Neuronal stem cell (in vitro differentiated cells): ENCODE measurements at regions not wholly inside any gene's neighbourhood (a gene's known extent, or its start where the extent isn't known, plus 50 kb on each side); places are given as distances from the start of the nearest gene placed in this dataset.

Source experiments
- DNase-seq: peaks from one replicate; pipeline ENCODE4 v3.0.0-alpha.2; 2013; ENCODE audit warnings: low spot score
- H2AFZ ChIP-seq: one replicate; pipeline ENCODE4 v1.6.1; 2013; ENCODE audit warnings: mild to moderate bottlenecking, low read length, inconsistent platforms
- H2AK5ac ChIP-seq: 2 replicates; pipeline ENCODE4 v1.6.1; 2013; ENCODE audit warnings: low read depth, mild to moderate bottlenecking, inconsistent platforms, low read length, moderate library complexity, mixed read lengths
- H2BK120ac ChIP-seq: 2 replicates; pipeline ENCODE4 v1.6.1; 2013; ENCODE audit warnings: low read depth, mild to moderate bottlenecking, inconsistent platforms, low read length, moderate library complexity, mixed read lengths
- H2BK12ac ChIP-seq: one replicate; pipeline ENCODE4 v1.6.1; 2013; ENCODE audit warnings: low read length, inconsistent platforms
- H2BK15ac ChIP-seq: 2 replicates; pipeline ENCODE4 v1.6.1; 2013; ENCODE audit warnings: mild to moderate bottlenecking, low read length, inconsistent platforms, mixed read lengths
- H2BK5ac ChIP-seq: one replicate; pipeline ENCODE4 v1.6.1; 2013; ENCODE audit warnings: inconsistent platforms, mild to moderate bottlenecking, low read length, moderate library complexity
- H3K14ac ChIP-seq: one replicate; pipeline ENCODE4 v1.6.1; 2013; ENCODE audit warnings: low read length, inconsistent platforms
- H3K18ac ChIP-seq: 2 replicates; pipeline ENCODE4 v1.6.1; 2013; ENCODE audit warnings: low read length, inconsistent platforms
- H3K23ac ChIP-seq: 2 replicates; pipeline ENCODE4 v1.6.1; 2013; ENCODE audit warnings: low read depth, mild to moderate bottlenecking, mixed read lengths, low read length, inconsistent platforms; ENCODE audit not compliant: poor library complexity
- H3K27ac ChIP-seq: replicated peaks from 3 replicates; pipeline ENCODE4 v1.5.1; 2013; ENCODE audit warnings: low read length, inconsistent platforms
- H3K27me3 ChIP-seq, 3 experiments: 2 replicates each; pipeline ENCODE4 v1.6.1; 2013; ENCODE audit warnings: low read length in 3 of 3, mild to moderate bottlenecking in 2 of 3, inconsistent platforms in 1 of 3, low read depth in 1 of 3, mixed read lengths in 1 of 3, moderate library complexity in 1 of 3; ENCODE audit not compliant: control insufficient read depth in 3 of 3, insufficient read depth in 3 of 3
- H3K36me3 ChIP-seq, 2 donors: replicated peaks in 1 of 2; 2 replicates each; pipeline ENCODE4 v1.6.1; 2013; ENCODE audit warnings: low read length in 2 of 2; ENCODE audit not compliant: control insufficient read depth in 2 of 2, insufficient read depth in 2 of 2
- H3K4ac ChIP-seq: 2 replicates; pipeline ENCODE4 v1.6.1; 2013; ENCODE audit warnings: inconsistent platforms, mild to moderate bottlenecking, low read length, moderate library complexity
- H3K4me1 ChIP-seq, 2 donors: 1 replicate in 1 of 2; 2 replicates in 1 of 2; pipeline ENCODE4 v1.6.1; 2013; ENCODE audit warnings: low read length in 2 of 2, low read depth in 1 of 2; ENCODE audit not compliant: control insufficient read depth in 2 of 2, insufficient read depth in 1 of 2
- H3K4me2 ChIP-seq: one replicate; pipeline ENCODE4 v1.6.1; 2013; ENCODE audit warnings: mild to moderate bottlenecking, low read length, inconsistent platforms; ENCODE audit not compliant: insufficient read depth, poor library complexity, severe bottlenecking
- H3K4me3 ChIP-seq, 2 donors: 2 replicates each; pipeline ENCODE4 v1.5.1; 2013; ENCODE audit warnings: low read length in 2 of 2, mild to moderate bottlenecking in 2 of 2, inconsistent platforms in 1 of 2, moderate library complexity in 1 of 2
- H3K79me1 ChIP-seq: one replicate; pipeline ENCODE4 v1.6.1; 2013; ENCODE audit warnings: low read depth, mild to moderate bottlenecking, inconsistent platforms, low read length, moderate library complexity
- H3K9ac ChIP-seq: one replicate; pipeline ENCODE4 v1.6.1; 2013; ENCODE audit warnings: mild to moderate bottlenecking, low read depth, low read length, inconsistent platforms; ENCODE audit not compliant: poor library complexity
- H3K9me3 ChIP-seq, 2 donors: replicated peaks in 1 of 2; 2 replicates each; pipeline versions ENCODE3 to v1.6.1; 2013; ENCODE audit warnings: low read length in 2 of 2, mild to moderate bottlenecking in 2 of 2, inconsistent platforms in 1 of 2, low read depth in 1 of 2, mixed read lengths in 1 of 2, moderate library complexity in 1 of 2; ENCODE audit not compliant: control insufficient read depth in 2 of 2, insufficient read depth in 1 of 2
- H4K8ac ChIP-seq: one replicate; pipeline ENCODE4 v1.6.1; 2013; ENCODE audit warnings: low read depth, mild to moderate bottlenecking, inconsistent platforms, low read length, moderate library complexity
- H4K91ac ChIP-seq: one replicate; pipeline ENCODE4 v1.6.1; 2013; ENCODE audit warnings: low read length, low read depth, mild to moderate bottlenecking, inconsistent platforms; ENCODE audit not compliant: poor library complexity
- WGBS, 2 donors: extraction: QIAGEN DNeasy Blood & Tissue Kit; methylation state at CpG; one replicate each; pipeline ENCODE4 v1.1.7; 2013; ENCODE audit warnings: missing lambda C conversion rate in 2 of 2, mixed read lengths in 1 of 2; ENCODE audit not compliant: insufficient read length in 2 of 2, insufficient replicate concordance in 1 of 2; ENCODE audit errors: extremely low coverage in 2 of 2; 5-methylcytosine and 5-hydroxymethylcytosine counted together

DNA sequence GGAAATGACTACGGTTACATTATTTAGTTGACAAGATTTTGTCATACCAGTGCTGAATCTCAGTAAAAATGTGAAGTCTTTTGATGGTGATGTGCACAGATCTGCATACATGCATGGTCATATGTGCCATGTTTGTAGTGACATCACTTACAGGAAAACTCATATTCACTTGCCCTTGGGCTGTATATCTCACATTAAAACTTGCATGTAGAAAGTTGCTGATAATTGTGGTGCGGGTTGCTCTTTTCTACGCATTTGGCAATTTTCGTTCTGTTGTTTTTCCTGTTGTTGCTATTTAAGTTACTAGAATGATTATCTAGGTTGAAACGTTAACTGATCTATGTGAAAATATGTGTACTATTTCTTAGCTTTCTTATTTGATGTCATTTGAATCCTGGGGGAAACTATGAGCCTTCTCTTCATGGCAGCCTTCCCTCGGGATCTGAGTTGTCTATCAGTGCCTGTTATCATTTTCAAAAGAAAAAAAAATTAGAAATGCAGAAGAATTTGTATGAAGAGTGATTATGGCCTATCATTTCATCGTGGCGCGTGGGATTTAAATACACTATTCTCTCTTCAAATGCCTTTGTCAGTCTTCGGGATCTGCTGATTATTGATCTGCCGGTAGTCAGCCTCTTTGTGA lies 296.6 kb downstream of the TMX3 start:
- no peak overlapping the region for H2BK5ac ChIP-seq
- H4K8ac ChIP-seq = no peak overlapping the region
- H3K4ac ChIP-seq = no peak overlapping the region
- peak overlapping the region; percentile 54 for H2AFZ ChIP-seq
- H3K18ac ChIP-seq = no peak overlapping the region
- H3K27me3 ChIP-seq = no peaks in the 10 kb centered on the region
- no CpG with 5 or more reads among the region's 11 CpGs for WGBS, 2 donors
- H3K14ac ChIP-seq = no peak overlapping the region
- no peak overlapping the region for H4K91ac ChIP-seq
- H3K9ac ChIP-seq = no peak overlapping the region
- no peak overlapping the region for H2AK5ac ChIP-seq
- no peak for DNase-seq
- H3K27ac ChIP-seq = no peak overlapping the region
- H3K4me2 ChIP-seq = no peak overlapping the region
- H2BK15ac ChIP-seq = no peak overlapping the region
- no peak overlapping the region for H3K4me3 ChIP-seq
- no peaks in the 10 kb centered on the region for H3K36me3 ChIP-seq
- no peak overlapping the region for H3K23ac ChIP-seq
- peaks cover 6 to 7% of the 10 kb centered on the region in 2 donors for H3K4me1 ChIP-seq
- no peaks in the 10 kb centered on the region for H3K79me1 ChIP-seq
- H3K9me3 ChIP-seq = no peaks in the 10 kb centered on the region
- H2BK12ac ChIP-seq = no peak overlapping the region
- no peak overlapping the region for H2BK120ac ChIP-seq

GRCh38 chr18:68417826-68418225 lies 297.1 kb downstream of the TMX3 start:
- Histone ChIP-seq H2AK5ac (no peak overlapping the region), H3K14ac (no peak overlapping the region), H3K27me3 (no peaks in the 10 kb centered on the region), H3K9me3 (no peaks in the 10 kb centered on the region), H2BK5ac (no peak overlapping the region), H3K18ac (no peak overlapping the region), H3K79me1 (no peaks in the 10 kb centered on the region), H3K23ac (no peak overlapping the region), H3K9ac (no peak overlapping the region), H2BK15ac (no peak overlapping the region), H3K4me1 (peaks cover 6 to 7% of the 10 kb centered on the region in 2 donors), H2BK120ac (no peak overlapping the region), H3K4ac (no peak overlapping the region), H2AFZ (peak overlapping the region; percentile 54), H4K8ac (no peak overlapping the region), H4K91ac (no peak overlapping the region), H3K4me2 (no peak overlapping the region), H3K27ac (no peak overlapping the region), H3K36me3 (no peaks in the 10 kb centered on the region), H2BK12ac (no peak overlapping the region), H3K4me3 (no peak overlapping the region)
- DNase-seq = no peak
- WGBS, 2 donors = no CpG with 5 or more reads among the region's 3 CpGs

DNA sequence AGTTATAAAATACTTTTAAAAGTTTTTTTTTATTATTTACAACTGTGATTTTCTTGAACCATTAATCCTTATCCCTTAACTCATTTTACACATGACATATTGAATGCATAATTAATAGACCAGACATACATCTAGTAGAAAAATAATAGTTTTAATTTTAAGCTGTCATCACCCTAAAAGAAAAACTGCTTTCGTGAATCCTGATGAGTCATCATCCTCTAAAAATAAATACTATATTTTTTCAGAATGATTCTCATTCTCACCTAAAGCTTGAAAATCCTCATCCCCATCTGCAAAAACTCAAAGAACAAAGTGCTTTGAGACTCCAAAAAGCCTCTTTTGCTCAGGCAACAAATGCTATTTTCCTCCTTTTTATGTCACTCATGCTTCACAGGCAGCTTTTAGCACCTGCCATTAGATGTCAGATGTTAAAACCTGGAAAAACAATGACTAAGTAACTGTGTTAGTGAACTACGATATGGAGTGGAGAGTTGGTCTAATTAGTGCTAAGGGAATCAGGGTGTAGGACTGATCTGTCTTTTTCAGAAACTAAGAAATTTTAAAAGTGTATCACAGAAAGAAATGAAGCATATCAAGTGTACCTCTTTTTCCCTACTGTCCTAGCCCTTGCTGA lies 297.6 kb downstream of the TMX3 start:
- no peak for DNase-seq
- peaks cover 6 to 7% of the 10 kb centered on the region in 2 donors for H3K4me1 ChIP-seq
- no peaks in the 10 kb centered on the region for H3K27me3 ChIP-seq
- no peak overlapping the region for H2AK5ac ChIP-seq
- H3K4ac ChIP-seq = no peak overlapping the region
- no peak overlapping the region for H2BK15ac ChIP-seq
- H2BK12ac ChIP-seq = no peak overlapping the region
- H2AFZ ChIP-seq = peak overlapping the region; percentile 54
- no CpG with 5 or more reads among the region's 2 CpGs for WGBS, 2 donors
- H3K36me3 ChIP-seq = no peaks in the 10 kb centered on the region
- no peak overlapping the region for H3K14ac ChIP-seq
- no peak overlapping the region for H4K8ac ChIP-seq
- H3K4me3 ChIP-seq = no peak overlapping the region
- H3K9me3 ChIP-seq = no peaks in the 10 kb centered on the region
- no peak overlapping the region for H3K27ac ChIP-seq
- no peaks in the 10 kb centered on the region for H3K79me1 ChIP-seq
- H3K4me2 ChIP-seq = no peak overlapping the region
- H3K18ac ChIP-seq = no peak overlapping the region
- no peak overlapping the region for H2BK120ac ChIP-seq
- no peak overlapping the region for H3K23ac ChIP-seq
- no peak overlapping the region for H3K9ac ChIP-seq
- no peak overlapping the region for H4K91ac ChIP-seq
- no peak overlapping the region for H2BK5ac ChIP-seq

DNA sequence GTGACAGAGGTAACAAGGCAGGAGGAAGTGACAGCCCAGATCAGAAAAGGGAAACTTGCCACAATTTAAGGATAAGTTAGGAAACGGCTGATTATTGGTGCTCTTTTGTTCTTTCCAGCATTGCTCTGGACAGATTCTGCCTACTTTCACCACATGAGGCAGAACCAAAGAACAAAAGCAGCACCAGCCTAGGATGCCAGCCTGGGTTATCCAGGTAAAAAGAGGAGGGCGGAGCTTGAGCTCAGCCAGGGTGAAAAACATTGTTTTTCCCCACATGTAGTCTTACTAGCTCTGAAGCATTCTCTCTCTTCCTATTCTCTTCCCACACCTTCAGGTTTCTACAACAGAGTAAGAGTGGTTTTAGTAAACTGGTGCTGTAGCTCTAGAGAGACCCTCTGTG lies 300.5 kb downstream of the TMX3 start:
- no peak overlapping the region for H3K23ac ChIP-seq
- H3K79me1 ChIP-seq = no peaks in the 10 kb centered on the region
- H3K9me3 ChIP-seq = no peaks in the 10 kb centered on the region
- no peak overlapping the region for H3K4me2 ChIP-seq
- H3K14ac ChIP-seq = no peak overlapping the region
- H3K4me1 ChIP-seq = peaks cover 6 to 7% of the 10 kb centered on the region in 2 donors
- H4K8ac ChIP-seq = no peak overlapping the region
- no peak overlapping the region for H4K91ac ChIP-seq
- H3K4me3 ChIP-seq = no peak overlapping the region
- H3K27me3 ChIP-seq = no peaks in the 10 kb centered on the region
- H3K4ac ChIP-seq = no peak overlapping the region
- no peaks in the 10 kb centered on the region for H3K36me3 ChIP-seq
- no peak overlapping the region for H2AK5ac ChIP-seq
- no peak overlapping the region for H3K18ac ChIP-seq
- no peak overlapping the region for H3K9ac ChIP-seq
- H2AFZ ChIP-seq = peak overlapping the region; percentile 30
- no peak overlapping the region for H3K27ac ChIP-seq
- no peak overlapping the region for H2BK5ac ChIP-seq
- WGBS, 2 donors = no CpG with 5 or more reads among the region's 2 CpGs
- no peak overlapping the region for H2BK15ac ChIP-seq
- no peak for DNase-seq
- no peak overlapping the region for H2BK120ac ChIP-seq
- H2BK12ac ChIP-seq = no peak overlapping the region
